ENCODE measurements at regions not wholly inside any gene's neighbourhood (a gene's known extent, or its start where the extent isn't known, plus 50 kb on each side); places are given as distances from the start of the nearest gene placed in this dataset.

GRCh38 chr3:94195381-94195780 is 132.5 kb downstream of the NSUN3 start:
- TF ChIP-seq CTCF (IDR thresholded peaks at IDR 0.05): no peak
- TF ChIP-seq MLX (CRISPR knock-in tag; IDR thresholded peaks at IDR 0.05): no peak

Measured in WTC11 (cell line).